ENCODE measurements at regions not wholly inside any gene's neighbourhood (a gene's known extent, or its start where the extent isn't known, plus 50 kb on each side); places are given as distances from the start of the nearest gene placed in this dataset.
"Not testable (repeated sequence)": the region's sequence is repeated elsewhere in the genome, so short reads cannot be mapped to it uniquely, and the experiment has no call there.

GRCh38 chr12:91711925-91712324, 433.7 kb downstream of the BTG1 start:
- DNase-seq = not testable (repeated sequence)

GRCh38 chr12:91706466-91706865, 439.2 kb downstream of the BTG1 start:
- DNase-seq = no peak

DNA sequence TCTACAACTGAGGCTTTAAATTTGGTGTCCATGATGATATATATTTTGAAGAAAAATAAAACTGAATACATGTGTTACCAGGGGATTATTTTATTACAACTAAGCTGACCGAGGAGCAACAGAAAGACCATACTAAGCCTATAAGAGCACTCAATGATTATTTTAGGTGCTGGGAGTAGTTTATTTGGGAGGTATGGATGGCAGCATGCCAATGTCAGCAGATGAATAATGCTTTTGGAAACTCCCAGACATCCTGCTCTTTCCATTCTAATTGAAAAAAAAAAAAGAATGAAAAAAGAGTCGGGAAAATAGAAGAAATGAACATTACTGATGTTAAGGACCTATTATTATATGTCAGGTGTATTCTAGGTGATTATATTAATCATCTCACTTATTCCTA, 441.2 kb downstream of the BTG1 start:
- peak; percentile 38 for DNase-seq

GRCh38 chr12:91703491-91704283, 442.0 kb downstream of the BTG1 start:
- DNase-seq = no peak

DNA sequence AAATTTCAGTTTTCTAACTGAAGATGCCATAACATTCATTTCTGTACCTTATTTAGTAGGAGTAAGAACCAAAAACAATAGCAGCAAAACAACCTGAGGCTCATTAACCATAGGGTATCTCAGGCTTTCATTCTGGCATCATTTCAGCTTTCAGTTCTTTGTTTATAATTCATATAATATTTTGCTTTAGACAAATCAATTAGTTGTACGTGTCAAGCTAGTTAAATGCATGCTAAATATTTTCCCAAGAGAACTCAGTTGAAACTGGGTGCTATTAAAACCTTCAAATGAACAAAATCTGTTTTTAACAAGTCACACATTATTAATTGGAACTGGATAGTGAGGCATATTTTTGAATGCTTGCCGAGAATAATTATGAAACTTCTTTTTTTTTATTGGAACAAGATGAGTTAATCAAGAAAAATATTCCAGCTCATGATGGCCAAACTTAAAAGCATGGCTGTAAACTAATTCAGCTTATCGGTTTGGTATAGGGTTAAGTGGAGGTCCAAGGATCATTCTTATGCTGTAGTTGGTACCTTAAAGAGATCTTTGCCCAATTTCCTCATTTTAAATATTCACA, 442.7 kb downstream of the BTG1 start:
- no peak for DNase-seq

- DNase-seq = no peak
These were observed 449.7 kb downstream of the BTG1 start for GRCh38 chr12:91695964-91696363.

DNA sequence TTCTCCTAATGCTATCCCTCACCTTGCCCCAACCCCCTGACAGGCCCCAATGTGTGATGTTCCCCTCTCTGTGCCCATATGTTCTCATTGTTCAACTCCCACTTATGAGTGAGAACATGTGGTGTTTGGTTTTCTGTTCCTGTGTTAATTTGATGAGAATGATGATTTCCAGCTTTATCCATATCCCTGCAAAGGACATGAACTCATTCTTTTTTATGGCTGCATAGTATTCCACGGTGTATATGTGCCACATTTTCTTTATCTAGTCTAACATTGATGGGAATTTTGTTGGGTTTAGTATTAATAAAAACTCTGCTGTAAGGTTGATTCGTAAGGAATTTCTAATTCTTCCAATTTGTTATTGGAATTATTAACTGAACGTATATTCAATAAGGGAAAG, 450.2 kb downstream of the BTG1 start:
- not testable (repeated sequence) for DNase-seq

DNA sequence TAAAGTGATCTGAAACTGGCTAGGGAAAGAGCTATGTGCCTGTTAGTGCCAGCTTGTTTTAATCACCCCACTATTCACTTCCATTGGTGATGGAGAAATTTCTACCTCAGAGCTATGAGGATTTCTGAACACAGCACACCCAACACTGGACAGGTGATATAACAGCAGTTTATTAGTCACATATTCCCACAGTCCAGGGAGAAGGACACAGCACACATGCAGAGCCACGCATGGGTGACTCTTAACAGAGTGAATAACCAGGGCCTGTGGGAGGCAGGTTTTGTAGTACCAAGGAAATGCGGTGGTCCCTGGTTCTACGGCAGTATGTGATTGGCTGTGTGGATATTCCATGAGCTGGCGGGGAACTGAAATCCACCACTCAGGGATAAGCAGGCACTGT, 455.1 kb downstream of the BTG1 start:
- no peak for DNase-seq

- peak; percentile 5 for DNase-seq
These were observed 458.3 kb downstream of the BTG1 start for GRCh38 chr12:91687052-91688017.

DNA sequence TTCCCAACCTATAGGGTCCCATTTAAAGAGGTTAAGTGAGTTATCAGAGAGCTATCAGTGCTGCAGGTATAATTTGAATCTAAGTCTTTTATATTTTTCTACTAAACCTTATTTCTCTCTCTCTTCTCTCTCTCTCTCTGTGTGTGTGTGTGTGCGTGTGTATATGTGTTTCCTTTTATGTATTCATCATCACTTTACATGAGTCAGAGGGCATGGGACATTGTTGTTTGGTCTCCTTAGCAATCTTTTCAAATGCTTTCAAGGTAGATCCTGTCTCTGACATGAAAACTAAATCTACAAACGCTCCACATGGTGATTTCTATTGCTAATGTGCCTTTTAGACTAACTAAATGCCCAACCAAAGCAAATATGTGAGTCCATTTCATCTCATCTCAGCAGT, 459.7 kb downstream of the BTG1 start:
- DNase-seq = peak; percentile 5

- no peak for DNase-seq
These were observed 463.9 kb downstream of the BTG1 start for GRCh38 chr12:91681751-91682150.

- DNase-seq = no peak
These were observed 464.8 kb downstream of the BTG1 start for GRCh38 chr12:91680864-91681263.

- no peak for DNase-seq
These were observed 468.1 kb downstream of the BTG1 start for GRCh38 chr12:91677556-91677955.

GRCh38 chr12:91675401-91675800, 470.2 kb downstream of the BTG1 start:
- DNase-seq = no peak

- no peak for DNase-seq
These were observed 473.5 kb downstream of the BTG1 start for GRCh38 chr12:91672130-91672529.

GRCh38 chr12:91667694-91668093, 478.0 kb downstream of the BTG1 start:
- no peak for DNase-seq

GRCh38 chr12:91663744-91664143, 481.1 kb upstream of the DCN start:
- DNase-seq = no peak

- DNase-seq = no peak
These were observed 480.7 kb upstream of the DCN start for GRCh38 chr12:91663310-91663709.

- DNase-seq = peak; percentile 5
These were observed 479.4 kb upstream of the DCN start for GRCh38 chr12:91662021-91662420.

- no peak for DNase-seq
These were observed 474.4 kb upstream of the DCN start for GRCh38 chr12:91657032-91657431.

DNA sequence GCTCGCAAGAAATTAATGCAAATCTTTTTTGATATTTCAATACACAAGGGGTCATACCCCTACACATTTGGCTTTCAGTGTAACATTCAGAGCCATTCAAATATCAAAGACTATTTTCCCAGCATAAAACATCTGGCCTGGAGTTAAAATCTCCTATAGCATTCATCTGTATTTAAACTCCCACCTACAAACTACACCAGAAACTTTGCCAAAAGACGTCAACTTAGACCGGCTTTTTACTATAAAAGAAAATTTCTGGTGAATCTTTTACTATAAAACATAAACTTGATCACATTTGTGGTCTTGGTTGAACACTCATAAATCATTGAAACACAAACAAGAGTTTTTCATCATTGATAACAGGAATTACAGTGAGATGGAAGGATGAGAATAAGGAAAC, 473.3 kb upstream of the DCN start:
- no peak for DNase-seq

GRCh38 chr12:91654087-91654486, 471.5 kb upstream of the DCN start:
- DNase-seq = no peak

DNA sequence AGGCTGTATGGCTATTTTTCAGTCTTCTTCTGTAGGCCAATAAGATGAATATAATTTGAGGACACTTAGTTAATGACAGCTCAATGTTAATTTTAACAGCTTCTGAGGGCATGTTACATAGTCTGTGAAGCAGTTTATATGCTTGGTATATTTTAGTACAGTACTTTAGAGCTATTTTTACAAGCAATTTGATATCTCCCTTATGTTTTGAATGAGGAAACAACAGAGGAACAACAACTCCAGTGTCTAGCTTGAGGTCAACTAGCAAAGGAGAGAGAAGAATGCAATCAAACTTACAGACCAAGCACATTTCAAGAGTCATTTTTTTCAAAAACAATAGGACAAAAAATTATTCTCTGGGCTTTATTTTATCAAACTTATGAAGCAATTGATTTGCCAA, 469.1 kb upstream of the DCN start:
- no peak for DNase-seq

GRCh38 chr12:91643763-91644162, 461.1 kb upstream of the DCN start:
- no peak for DNase-seq
